ENCODE measurements at regions not wholly inside any gene's neighbourhood (a gene's known extent, or its start where the extent isn't known, plus 50 kb on each side); places are given as distances from the start of the nearest gene placed in this dataset.

GRCh38 chr20:17129089-17129488 lies 97.8 kb upstream of the PCSK2 start:
- no peak for TF ChIP-seq GATA2 (IDR thresholded peaks at IDR 0.05; ENCODE audit: low read depth, low read length)
- TF ChIP-seq GATA3 (IDR thresholded peaks at IDR 0.05; ENCODE audit: low read depth, low read length), result no peak

All from SH-SY5Y (cell line).